ENCODE measurements at regions not wholly inside any gene's neighbourhood (a gene's known extent, or its start where the extent isn't known, plus 50 kb on each side); places are given as distances from the start of the nearest gene placed in this dataset.

GRCh38 chr16:85389679-85390470 lies 223.2 kb upstream of the GSE1 start:
- TF ChIP-seq CTCF (IDR thresholded peaks at IDR 0.05) (no peak), POLR2A (IDR thresholded peaks at IDR 0.05) (no peak)

All from body of pancreas (tissue), 4 donors.